ENCODE measurements at regions not wholly inside any gene's neighbourhood (a gene's known extent, or its start where the extent isn't known, plus 50 kb on each side); places are given as distances from the start of the nearest gene placed in this dataset.

GRCh38 chr5:23027331-23027730, 174.2 kb upstream of the CDH12 start:
- no peaks in the 10 kb centered on the region for H3K4me1 ChIP-seq

GRCh38 chr5:23026252-23027170, 173.4 kb upstream of the CDH12 start:
- intact Hi-C loops (cut with DNase I) = no loop called here
- Histone ChIP-seq H3K27me3 (no peaks in the 10 kb centered on the region), H3K4me3 (no peak overlapping the region), H3K9me3 (no peaks in the 10 kb centered on the region), H3K4me1 (no peaks in the 10 kb centered on the region), H3K27ac (no peak overlapping the region), H3K36me3 (no peaks in the 10 kb centered on the region)
- ATAC-seq = no peak
- DNase-seq = no peak
- no peak for TF ChIP-seq CTCF (IDR thresholded peaks at IDR 0.05)

More at GRCh38 chr5:23027331-23027730, 174.2 kb upstream of the CDH12 start:
- TF ChIP-seq CTCF (IDR thresholded peaks at IDR 0.05) = no peak
- DNase-seq = no peak
- Histone ChIP-seq H3K27me3 (no peaks in the 10 kb centered on the region), H3K9me3 (no peaks in the 10 kb centered on the region), H3K4me3 (no peak overlapping the region), H3K27ac (no peak overlapping the region), H3K36me3 (no peaks in the 10 kb centered on the region)
- intact Hi-C loops (cut with DNase I) = no loop called here
- ATAC-seq = no peak

- no peak for TF ChIP-seq CTCF (IDR thresholded peaks at IDR 0.05)
- no peaks in the 10 kb centered on the region for H3K9me3 ChIP-seq
- H3K4me3 ChIP-seq = no peak overlapping the region
- H3K36me3 ChIP-seq = no peaks in the 10 kb centered on the region
- ATAC-seq (no peak), DNase-seq (no peak)
- H3K27ac ChIP-seq = no peak overlapping the region
- no peaks in the 10 kb centered on the region for H3K4me1 ChIP-seq
- intact Hi-C loops (cut with DNase I) = no loop called here
- no peaks in the 10 kb centered on the region for H3K27me3 ChIP-seq
Observed at GRCh38 chr5:23025629-23026233, 172.6 kb upstream of the CDH12 start.

GRCh38 chr5:23024470-23024869, 171.3 kb upstream of the CDH12 start:
- DNase-seq (no peak), ATAC-seq (no peak)
- intact Hi-C loops (cut with DNase I) = no loop called here
- H3K27ac ChIP-seq = no peak overlapping the region
- H3K36me3 ChIP-seq = no peaks in the 10 kb centered on the region
- H3K4me1 ChIP-seq = no peaks in the 10 kb centered on the region
- no peak overlapping the region for H3K4me3 ChIP-seq
- no peaks in the 10 kb centered on the region for H3K27me3 ChIP-seq
- no peak for TF ChIP-seq CTCF (IDR thresholded peaks at IDR 0.05)
- H3K9me3 ChIP-seq = no peaks in the 10 kb centered on the region

GRCh38 chr5:23014825-23015224, 161.7 kb upstream of the CDH12 start:
- H3K27ac ChIP-seq = no peak overlapping the region
- DNase-seq = no peak

More at GRCh38 chr5:23014825-23015224, 161.7 kb upstream of the CDH12 start:
- no peaks in the 10 kb centered on the region for H3K27me3 ChIP-seq
- no peaks in the 10 kb centered on the region for H3K9me3 ChIP-seq
- no peaks in the 10 kb centered on the region for H3K4me1 ChIP-seq
- ATAC-seq = no peak
- no peaks in the 10 kb centered on the region for H3K36me3 ChIP-seq
- intact Hi-C loops (cut with DNase I) = no loop called here
- H3K4me3 ChIP-seq = no peak overlapping the region
- TF ChIP-seq CTCF (IDR thresholded peaks at IDR 0.05) = no peak
